Smooth muscle cell (in vitro differentiated cells): ENCODE measurements at regions not wholly inside any gene's neighbourhood (a gene's known extent, or its start where the extent isn't known, plus 50 kb on each side); places are given as distances from the start of the nearest gene placed in this dataset.

ENCODE experiments used
- DNase-seq: peaks from one replicate; lab custom pipeline; 2025; ENCODE audit not compliant: unreplicated experiment; lab: John Stamatoyannopoulos, UW
- H2AFZ ChIP-seq: fragments of 200-600 bp; sonication (generic); 2 replicates; pipeline ENCODE4 v1.6.0; 2016; ENCODE audit warnings: antibody characterized with exemption, low read depth, mild to moderate bottlenecking
- H3F3A ChIP-seq: fragments of 200-600 bp; sonication (generic); 2 replicates; pipeline ENCODE4 v1.6.0; 2017; ENCODE audit warnings: antibody characterized with exemption, low read depth
- H3K27ac ChIP-seq: fragments of 200-600 bp; sonication (generic); 2 replicates; pipeline ENCODE4 v1.5.1; 2016; ENCODE audit warnings: low read depth, mild to moderate bottlenecking
- H3K27me3 ChIP-seq: fragments of 200-600 bp; sonication (generic); 2 replicates; pipeline ENCODE4 v1.6.1; 2016; ENCODE audit warnings: low read depth, mild to moderate bottlenecking
- H3K36me3 ChIP-seq: fragments of 200-600 bp; sonication (generic); 2 replicates; pipeline ENCODE4 v1.5.1; 2016; ENCODE audit warnings: low read depth
- H3K4me1 ChIP-seq: fragments of 200-600 bp; sonication (generic); 2 replicates; pipeline ENCODE4 v1.5.1; 2016; ENCODE audit warnings: low read depth
- H3K4me2 ChIP-seq: fragments of 200-600 bp; sonication (generic); 2 replicates; pipeline ENCODE4 v1.6.0; 2016; ENCODE audit warnings: mild to moderate bottlenecking
- H3K4me3 ChIP-seq: fragments of 200-600 bp; sonication (generic); 2 replicates; pipeline ENCODE4 v1.5.1; 2016; ENCODE audit warnings: mild to moderate bottlenecking
- H3K79me2 ChIP-seq: fragments of 200-600 bp; sonication (generic); 2 replicates; pipeline ENCODE4 v1.6.0; 2016; ENCODE audit warnings: low read depth, mild to moderate bottlenecking
- H3K9ac ChIP-seq: fragments of 200-600 bp; sonication (generic); 2 replicates; pipeline ENCODE4 v1.6.0; 2016; ENCODE audit warnings: low read depth
- H3K9me3 ChIP-seq: fragments of 200-600 bp; sonication (generic); replicated peaks from 2 replicates; pipeline ENCODE4 v1.5.1; 2016; ENCODE audit warnings: low read depth
- H4K20me1 ChIP-seq: fragments of 200-600 bp; sonication (generic); 2 replicates; pipeline ENCODE4 v1.6.0; 2016; ENCODE audit warnings: low read depth
- CTCF ChIP-seq: fragments of 200-600 bp; sonication (generic); IDR thresholded peaks from 2 replicates; pipeline ENCODE4 v1.5.1; 2017; ENCODE audit warnings: borderline replicate concordance, mild to moderate bottlenecking, antibody characterized with exemption; ENCODE audit not compliant: insufficient read depth, poor library complexity, severe bottlenecking
- WGBS: methylation state at CpG from one replicate; pipeline ENCODE4 v1.1.7; 2016; ENCODE audit warnings: low lambda C conversion rate; 5-methylcytosine and 5-hydroxymethylcytosine counted together

GRCh38 chr2:173488861-173489260, 134.2 kb downstream of the CDCA7 start:
- Histone ChIP-seq H3K4me2 (no peak overlapping the region), H3K27ac (no peak overlapping the region), H3K27me3 (peaks cover 15% of the 10 kb centered on the region), H3K9me3 (no peaks in the 10 kb centered on the region), H3F3A (no peaks in the 10 kb centered on the region), H3K4me3 (no peak overlapping the region), H3K4me1 (no peaks in the 10 kb centered on the region), H4K20me1 (no peaks in the 10 kb centered on the region), H2AFZ (no peak overlapping the region), H3K36me3 (no peaks in the 10 kb centered on the region), H3K9ac (no peak overlapping the region), H3K79me2 (no peaks in the 10 kb centered on the region)
- whole genome bisulfite sequencing, result 79% methylated on average over 1 of the region's 1 CpG
- no peak for DNase-seq
- no peak for TF ChIP-seq CTCF

DNA sequence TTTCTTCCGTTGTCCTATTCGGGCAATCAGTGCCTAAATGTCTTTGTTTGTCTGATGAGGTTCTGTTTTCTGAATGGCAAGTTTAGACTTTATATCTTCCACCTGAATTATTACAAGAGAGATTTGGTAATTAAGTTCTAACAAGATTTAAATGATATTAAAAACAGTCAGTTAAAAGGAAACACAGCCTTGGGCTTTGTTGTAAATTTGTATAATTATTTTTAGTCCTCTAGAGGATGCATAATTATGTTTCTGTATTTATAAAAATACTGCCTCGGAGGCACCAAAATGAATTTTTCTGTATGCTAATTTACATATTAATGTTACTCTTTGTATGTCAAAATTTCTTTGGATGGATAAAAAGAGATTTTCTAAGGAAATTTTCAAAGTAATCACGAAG, 136.7 kb downstream of the CDCA7 start:
- 96% methylated on average over 4 of the region's 4 CpGs for WGBS
- Histone ChIP-seq H3K27me3 (peaks cover 15% of the 10 kb centered on the region), H3K9ac (no peak overlapping the region), H3K4me2 (no peak overlapping the region), H3K4me1 (no peaks in the 10 kb centered on the region), H3K4me3 (no peak overlapping the region), H3K36me3 (no peaks in the 10 kb centered on the region), H3K79me2 (no peaks in the 10 kb centered on the region), H3K9me3 (no peaks in the 10 kb centered on the region), H2AFZ (no peak overlapping the region), H4K20me1 (no peaks in the 10 kb centered on the region), H3F3A (no peaks in the 10 kb centered on the region), H3K27ac (no peak overlapping the region)
- no peak for DNase-seq
- no peak for TF ChIP-seq CTCF

- Histone ChIP-seq H3K4me1 (no peaks in the 10 kb centered on the region), H3K36me3 (no peaks in the 10 kb centered on the region), H4K20me1 (no peaks in the 10 kb centered on the region), H3K27me3 (peaks cover 9% of the 10 kb centered on the region), H2AFZ (no peak overlapping the region), H3K4me2 (no peak overlapping the region), H3K4me3 (no peak overlapping the region), H3K9ac (no peak overlapping the region), H3F3A (no peaks in the 10 kb centered on the region), H3K79me2 (no peaks in the 10 kb centered on the region), H3K9me3 (no peaks in the 10 kb centered on the region), H3K27ac (no peak overlapping the region)
- TF ChIP-seq CTCF, result no peak
- WGBS, result 88% methylated on average over 2 of the region's 2 CpGs
- DNase-seq, result no peak
Measured at GRCh38 chr2:173493874-173494273, 139.2 kb downstream of the CDCA7 start.

GRCh38 chr2:173496746-173497145, 142.1 kb downstream of the CDCA7 start:
- H3F3A ChIP-seq, result no peaks in the 10 kb centered on the region
- no peaks in the 10 kb centered on the region for H3K27me3 ChIP-seq
- H2AFZ ChIP-seq, result peak overlapping the region; percentile 47
- H3K79me2 ChIP-seq, result no peaks in the 10 kb centered on the region
- peak overlapping the region; percentile 16 for H3K4me2 ChIP-seq
- H3K4me1 ChIP-seq, result no peaks in the 10 kb centered on the region
- WGBS, result 60% methylated on average over 3 of the region's 3 CpGs
- H4K20me1 ChIP-seq, result no peaks in the 10 kb centered on the region
- no peaks in the 10 kb centered on the region for H3K9me3 ChIP-seq
- no peak for DNase-seq
- no peak overlapping the region for H3K27ac ChIP-seq
- no peak for TF ChIP-seq CTCF
- H3K36me3 ChIP-seq, result no peaks in the 10 kb centered on the region
- H3K9ac ChIP-seq, result no peak overlapping the region
- H3K4me3 ChIP-seq, result no peak overlapping the region
